HG03039 (cell line): ENCODE measurements at regions not wholly inside any gene's neighbourhood (a gene's known extent, or its start where the extent isn't known, plus 50 kb on each side); places are given as distances from the start of the nearest gene placed in this dataset.

Experiments
- ATAC-seq: cut with Tn5 transposase; IDR thresholded peaks from one replicate; pipeline ENCODE4 v1.9.1; 2021; ENCODE audit warnings: mild to moderate bottlenecking, moderate library complexity; ENCODE audit not compliant: unreplicated experiment

GRCh38 chr9:25990376-25990775 lies 312.1 kb upstream of the TUSC1 start:
- ATAC-seq: no peak

- ATAC-seq: no peak
Observed at GRCh38 chr9:25975667-25976066, 297.4 kb upstream of the TUSC1 start.

- ATAC-seq: no peak
Observed at GRCh38 chr9:25964239-25964638, 286.0 kb upstream of the TUSC1 start.

DNA sequence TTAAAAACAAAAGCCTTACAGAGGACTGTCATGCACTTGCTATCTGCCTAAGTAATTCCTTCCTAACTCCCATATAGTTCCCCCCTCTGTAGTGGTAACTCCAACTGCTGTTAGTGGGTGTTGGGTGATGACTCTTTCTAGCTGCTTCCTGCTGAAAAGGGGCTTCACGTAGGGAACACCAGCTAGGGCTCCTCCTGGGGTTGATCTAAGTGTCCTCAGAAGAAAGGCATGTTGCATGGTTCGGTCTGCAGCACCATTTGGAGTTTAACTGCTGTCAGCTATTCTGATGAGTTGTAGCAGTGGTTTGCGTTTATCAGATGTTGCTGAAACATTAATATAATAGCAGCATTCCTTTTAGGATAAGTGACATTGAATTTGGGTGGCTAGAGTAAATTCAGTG lies 281.9 kb upstream of the TUSC1 start:
- ATAC-seq: no peak

- ATAC-seq: no peak
Observed at GRCh38 chr9:25954209-25954608, 276.0 kb upstream of the TUSC1 start.

DNA sequence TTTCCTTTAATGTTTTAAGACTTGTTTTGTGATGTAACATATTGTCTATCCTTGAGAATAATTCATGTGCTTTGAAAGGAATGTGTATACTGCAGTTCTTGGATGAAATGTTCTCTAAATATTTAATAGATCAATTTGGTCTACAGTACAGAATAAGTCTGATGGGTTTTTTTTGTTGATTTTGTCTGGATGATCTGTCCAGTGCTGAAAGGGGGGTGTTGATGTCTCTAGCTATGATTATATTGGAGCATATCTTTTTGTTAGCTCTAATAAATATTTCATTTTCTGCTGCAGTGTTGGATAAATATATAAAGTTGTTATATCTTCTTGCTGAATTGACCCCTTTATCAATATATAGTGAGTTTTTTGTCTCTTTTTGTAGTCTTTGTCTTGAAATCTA lies 269.9 kb upstream of the TUSC1 start:
- ATAC-seq: no peak

DNA sequence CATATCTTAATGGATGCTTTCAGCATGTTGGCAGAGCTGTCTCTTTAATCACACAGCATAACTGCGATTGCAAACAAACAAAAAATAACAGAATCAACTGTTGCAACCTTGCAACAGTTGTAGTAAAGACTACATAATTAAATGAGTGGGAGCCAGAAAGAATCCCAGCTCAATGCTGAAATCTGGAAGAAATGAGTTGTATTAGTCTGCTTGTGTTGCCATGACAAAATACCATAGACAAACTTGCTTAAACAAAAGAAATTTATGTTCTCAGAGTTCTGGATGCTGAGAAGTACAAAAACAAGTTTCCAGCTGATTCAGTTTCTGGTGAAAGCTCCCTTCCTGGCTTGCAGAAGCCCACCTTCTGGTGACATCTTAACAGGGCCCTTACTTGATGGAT lies 260.9 kb upstream of the TUSC1 start:
- no peak for ATAC-seq

- no peak for ATAC-seq
Observed at GRCh38 chr9:25936031-25936430, 257.8 kb upstream of the TUSC1 start.

- no peak for ATAC-seq
Observed at GRCh38 chr9:25935188-25935587, 256.9 kb upstream of the TUSC1 start.

DNA sequence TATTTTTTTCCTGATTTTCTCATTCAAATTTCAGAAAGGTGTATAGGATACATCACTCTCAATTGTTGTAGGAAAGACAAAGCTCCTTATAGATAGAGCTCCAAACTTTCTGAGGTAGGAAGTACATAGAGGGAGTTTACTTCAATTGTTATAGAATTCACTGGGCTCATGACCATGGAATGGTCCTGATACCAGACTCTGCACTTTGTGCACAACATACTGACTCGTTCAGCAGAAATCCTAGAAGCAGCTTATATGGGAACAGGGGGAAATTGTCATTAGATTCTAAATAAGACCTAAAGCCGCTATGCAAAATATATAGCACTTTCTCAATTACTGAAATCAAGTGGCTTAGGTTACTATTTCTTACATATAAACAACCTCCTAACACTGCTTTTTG lies 240.5 kb upstream of the TUSC1 start:
- no peak for ATAC-seq

DNA sequence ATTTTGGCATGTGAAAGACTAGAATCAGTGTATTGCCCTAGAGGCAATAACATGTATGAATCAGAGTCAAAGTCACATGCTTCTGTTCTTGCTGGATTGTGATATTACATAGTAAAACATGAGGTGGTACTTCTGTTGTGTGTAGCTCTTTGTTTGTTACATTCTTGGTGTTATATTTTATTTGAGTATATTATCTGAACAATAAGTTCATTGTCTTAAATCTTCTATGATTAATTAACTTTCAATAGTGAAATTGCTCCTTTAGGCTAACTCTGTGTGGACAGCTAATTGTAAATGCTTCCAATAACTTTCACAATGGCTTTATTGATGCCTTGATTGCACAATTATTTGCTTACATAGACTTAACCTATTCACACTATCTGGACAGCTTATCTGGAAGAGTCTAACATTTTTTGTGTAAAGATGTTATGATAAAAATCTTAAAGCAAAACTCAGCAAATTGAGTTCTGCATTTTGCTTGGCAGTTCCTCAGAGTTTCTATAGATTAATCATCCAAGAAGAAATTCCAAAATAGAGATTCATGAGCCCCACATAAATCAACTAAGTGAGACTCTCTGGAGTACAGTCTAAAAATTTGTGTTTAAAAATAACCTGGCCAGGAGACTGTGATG lies 239.6 kb upstream of the TUSC1 start:
- ATAC-seq: no peak

DNA sequence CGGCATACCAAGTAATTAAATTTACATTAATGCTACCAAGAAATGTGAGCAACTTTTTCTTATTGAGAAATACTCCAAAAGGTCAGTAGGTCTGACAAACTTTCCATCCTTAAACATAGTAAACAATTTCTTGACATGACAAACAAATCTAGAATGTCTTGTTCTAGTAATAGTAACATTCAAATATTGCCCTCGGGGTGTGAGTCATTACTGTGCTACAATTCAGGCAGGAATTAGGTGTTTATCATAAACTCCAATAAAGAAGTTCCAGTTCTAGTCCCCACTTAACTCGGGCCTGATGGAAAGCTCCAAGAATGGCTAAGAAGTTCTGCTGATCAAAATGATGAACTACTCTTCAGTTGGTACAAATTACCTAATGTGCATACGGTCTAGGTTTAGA lies 235.6 kb upstream of the TUSC1 start:
- ATAC-seq: no peak

- no peak for ATAC-seq
Observed at GRCh38 chr9:25904701-25905100, 226.5 kb upstream of the TUSC1 start.

GRCh38 chr9:25891527-25891926 lies 213.3 kb upstream of the TUSC1 start:
- ATAC-seq: no peak

- no peak for ATAC-seq
Observed at GRCh38 chr9:25889661-25890060, 211.4 kb upstream of the TUSC1 start.

DNA sequence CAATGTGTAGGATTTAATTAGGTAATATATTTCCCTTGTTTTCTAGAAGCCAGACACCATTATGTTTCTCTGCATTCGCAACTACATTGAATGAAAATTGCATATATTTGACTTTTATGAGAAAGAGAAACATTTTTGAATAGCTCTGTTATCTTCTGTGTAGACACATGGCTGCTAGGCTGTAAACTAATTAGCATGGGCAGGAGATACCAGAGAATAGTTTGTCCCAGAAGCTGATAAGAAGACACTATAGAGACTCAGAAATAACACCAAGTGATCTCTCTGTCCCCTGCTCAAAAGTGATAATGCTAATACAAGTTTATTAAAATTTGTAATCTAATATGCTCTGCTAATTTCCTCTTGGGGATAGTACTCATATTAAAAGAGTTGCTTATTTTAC lies 198.0 kb upstream of the TUSC1 start:
- no peak for ATAC-seq

DNA sequence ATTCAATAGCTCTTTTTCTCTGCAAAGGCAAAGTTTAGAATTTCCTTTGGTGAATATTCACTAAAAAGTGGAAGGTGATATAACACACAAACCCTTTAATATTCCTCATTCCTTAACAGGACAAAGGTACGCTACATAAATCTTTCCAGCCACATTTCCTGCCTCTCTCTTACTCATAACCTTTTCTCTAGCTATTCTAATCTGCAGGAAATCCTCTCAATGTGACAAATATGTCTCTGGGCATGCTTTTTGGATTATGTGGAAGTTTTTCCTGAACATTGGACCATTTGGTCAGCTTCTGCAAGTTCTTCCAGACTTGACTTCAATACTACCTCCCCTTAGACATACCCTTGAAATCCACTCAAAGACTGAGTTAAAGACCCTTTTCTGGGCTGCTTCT lies 186.3 kb upstream of the TUSC1 start:
- no peak for ATAC-seq

DNA sequence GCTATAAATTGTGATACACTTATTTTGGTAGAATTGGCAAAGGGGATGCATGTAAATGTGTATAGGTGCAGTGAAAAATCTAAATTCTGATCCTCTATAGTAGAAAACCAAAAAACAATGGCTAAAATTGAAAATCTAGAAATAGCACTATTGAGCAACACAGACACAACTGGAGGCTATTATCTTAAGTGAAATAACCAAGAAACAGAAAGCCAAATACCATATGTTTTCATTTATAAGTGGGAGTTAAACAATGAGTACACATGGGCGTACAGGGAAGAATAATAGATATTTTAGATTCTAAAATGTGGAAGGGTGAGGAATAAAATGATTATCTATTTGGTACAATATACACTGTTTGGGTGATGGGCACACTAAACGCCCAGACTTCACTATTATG lies 183.2 kb upstream of the TUSC1 start:
- ATAC-seq: no peak

GRCh38 chr9:25857147-25857546 lies 178.9 kb upstream of the TUSC1 start:
- no peak for ATAC-seq

GRCh38 chr9:25850803-25851202 lies 172.6 kb upstream of the TUSC1 start:
- no peak for ATAC-seq

GRCh38 chr9:25845867-25846266 lies 167.6 kb upstream of the TUSC1 start:
- ATAC-seq: no peak

DNA sequence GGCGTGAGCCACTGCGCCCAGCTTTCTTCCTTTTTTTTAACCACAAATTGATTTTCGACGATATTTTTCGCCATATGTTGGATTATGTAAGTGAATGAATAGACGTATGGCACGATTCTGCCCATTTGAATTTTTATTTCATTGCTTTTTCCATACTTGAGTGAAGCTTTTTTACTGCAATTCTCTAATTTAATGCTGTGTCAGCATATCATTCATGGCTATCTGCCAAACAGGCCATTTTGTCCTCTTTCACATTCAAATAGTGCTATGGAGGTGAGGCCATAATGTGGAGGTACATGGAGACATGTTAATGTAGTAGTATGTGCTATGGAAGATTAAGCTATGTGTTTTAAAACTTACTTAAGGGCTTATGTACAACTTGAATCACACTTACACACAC lies 152.1 kb upstream of the TUSC1 start:
- ATAC-seq: no peak

GRCh38 chr9:25827626-25828025 lies 149.4 kb upstream of the TUSC1 start:
- ATAC-seq: no peak

DNA sequence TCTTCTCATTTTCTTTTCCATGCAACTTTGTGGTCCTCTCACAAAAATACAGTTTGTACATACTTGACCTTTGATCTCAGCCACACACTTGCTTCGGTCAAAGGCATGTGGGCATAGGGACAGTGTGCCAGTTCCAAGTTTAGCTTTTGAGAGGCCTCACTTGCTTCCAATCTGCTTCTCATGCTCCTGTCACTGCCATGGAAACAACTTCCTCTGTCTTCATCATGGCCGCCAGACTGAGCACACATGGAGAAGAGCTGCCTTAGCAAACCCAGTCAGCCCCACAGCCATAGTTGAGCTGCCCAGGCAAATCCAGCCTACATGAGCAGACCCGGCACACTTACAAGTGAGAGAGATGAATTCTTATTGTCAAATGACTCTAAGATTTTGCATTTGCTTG lies 138.2 kb upstream of the TUSC1 start:
- ATAC-seq: no peak
